ENCODE measurements at regions not wholly inside any gene's neighbourhood (a gene's known extent, or its start where the extent isn't known, plus 50 kb on each side); places are given as distances from the start of the nearest gene placed in this dataset.

GRCh38 chr1:17986156-17986555 is 121.4 kb upstream of the IGSF21 start:
- Histone ChIP-seq H3K4me3 (no peak overlapping the region), H3K36me3 (no peaks in the 10 kb centered on the region), H3K9me3 (peaks cover 6 to 14% of the 10 kb centered on the region in 2 donors), H3K27ac (no peak overlapping the region), H3K27me3 (peaks cover 0 to 17% of the 10 kb centered on the region in 2 donors), H3K4me1 (no peaks in the 10 kb centered on the region)
- TF ChIP-seq POLR2AphosphoS5 (IDR thresholded peaks at IDR 0.05) = no peak
- no peak for TF ChIP-seq CTCF (IDR thresholded peaks at IDR 0.05)
- TF ChIP-seq POLR2A (IDR thresholded peaks at IDR 0.05) = no peak
- no peak for DNase-seq (ENCODE audit: low spot score in 2 of 2)
- intact Hi-C loops (cut with DNase I; ENCODE audit: low total_unique reads) = no loop called here

- no peak overlapping the region for H3K27ac ChIP-seq
- no peaks in the 10 kb centered on the region for H3K36me3 ChIP-seq
- H3K9me3 ChIP-seq = peaks cover 6 to 8% of the 10 kb centered on the region in 2 donors
- intact Hi-C loops (cut with DNase I; ENCODE audit: low total_unique reads) = no loop called here
- TF ChIP-seq CTCF (IDR thresholded peaks at IDR 0.05) (no peak), POLR2AphosphoS5 (IDR thresholded peaks at IDR 0.05) (no peak), POLR2A (IDR thresholded peaks at IDR 0.05) (no peak)
- peaks cover 0 to 19% of the 10 kb centered on the region in 2 donors for H3K27me3 ChIP-seq
- H3K4me1 ChIP-seq = no peaks in the 10 kb centered on the region
- no peak overlapping the region for H3K4me3 ChIP-seq
- DNase-seq (ENCODE audit: low spot score in 2 of 2) = no peak
Observed at GRCh38 chr1:17990401-17990800, 117.2 kb upstream of the IGSF21 start.

GRCh38 chr1:17991996-17992395 is 115.6 kb upstream of the IGSF21 start:
- Histone ChIP-seq H3K36me3 (no peaks in the 10 kb centered on the region), H3K27ac (no peak overlapping the region), H3K9me3 (no peaks in the 10 kb centered on the region), H3K27me3 (peaks cover 0 to 12% of the 10 kb centered on the region in 2 donors), H3K4me1 (no peaks in the 10 kb centered on the region), H3K4me3 (no peak overlapping the region)
- intact Hi-C loops (cut with DNase I; ENCODE audit: low total_unique reads) = no loop called here
- no peak for TF ChIP-seq CTCF (IDR thresholded peaks at IDR 0.05)
- TF ChIP-seq POLR2AphosphoS5 (IDR thresholded peaks at IDR 0.05) = no peak
- TF ChIP-seq POLR2A (IDR thresholded peaks at IDR 0.05) = no peak
- DNase-seq (ENCODE audit: low spot score in 2 of 2) = no peak

- H3K9me3 ChIP-seq = no peaks in the 10 kb centered on the region
- no peak overlapping the region for H3K4me3 ChIP-seq
- TF ChIP-seq POLR2A (IDR thresholded peaks at IDR 0.05) = no peak
- TF ChIP-seq POLR2AphosphoS5 (IDR thresholded peaks at IDR 0.05) = no peak
- no peak for TF ChIP-seq CTCF (IDR thresholded peaks at IDR 0.05)
- intact Hi-C loops (cut with DNase I; ENCODE audit: low total_unique reads) = no loop called here
- no peaks in the 10 kb centered on the region for H3K36me3 ChIP-seq
- no peaks in the 10 kb centered on the region for H3K4me1 ChIP-seq
- no peak for DNase-seq (ENCODE audit: low spot score in 2 of 2)
- peaks cover 0 to 10% of the 10 kb centered on the region in 2 donors for H3K27me3 ChIP-seq
- no peak overlapping the region for H3K27ac ChIP-seq
Observed at GRCh38 chr1:17992800-17993199, 114.8 kb upstream of the IGSF21 start.

- intact Hi-C loops (cut with DNase I; ENCODE audit: low total_unique reads) = no loop called here
- Histone ChIP-seq H3K27ac (no peak overlapping the region), H3K4me1 (no peaks in the 10 kb centered on the region), H3K27me3 (peaks cover 0 to 9% of the 10 kb centered on the region in 2 donors), H3K36me3 (no peaks in the 10 kb centered on the region), H3K9me3 (no peaks in the 10 kb centered on the region), H3K4me3 (no peak overlapping the region)
- no peak for DNase-seq (ENCODE audit: low spot score in 2 of 2)
- TF ChIP-seq POLR2A (IDR thresholded peaks at IDR 0.05) (no peak), POLR2AphosphoS5 (IDR thresholded peaks at IDR 0.05) (no peak), CTCF (IDR thresholded peaks at IDR 0.05) (no peak)
Observed at GRCh38 chr1:17994046-17994445, 113.6 kb upstream of the IGSF21 start.

All from breast epithelium (tissue), 4 donors.